ENCODE measurements at regions not wholly inside any gene's neighbourhood (a gene's known extent, or its start where the extent isn't known, plus 50 kb on each side); places are given as distances from the start of the nearest gene placed in this dataset.
A peak's percentile ranks its signal among the peaks of the same experiment; 100 is the strongest.

DNA sequence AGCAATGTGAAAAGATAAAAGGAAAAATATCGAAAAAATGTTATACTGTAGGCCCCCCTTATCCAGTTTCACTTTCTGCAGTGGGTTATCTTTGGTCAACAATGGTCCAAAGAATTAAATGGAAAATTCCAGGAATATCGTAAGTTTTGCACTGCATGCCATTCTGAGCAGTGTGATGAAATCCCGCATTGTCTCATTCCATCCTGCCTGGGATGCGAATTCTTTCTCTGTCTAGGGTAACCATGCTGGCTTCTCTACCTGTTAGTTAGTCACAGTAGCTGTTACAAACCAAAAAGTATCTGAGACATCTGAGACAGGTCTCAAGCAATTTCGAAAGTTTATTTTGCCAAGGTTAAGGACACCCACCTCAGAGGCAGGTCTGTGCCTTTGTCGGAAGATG lies 170.3 kb downstream of the COX18 start:
- Histone ChIP-seq H3K4me3 (no peak overlapping the region), H3K27ac (replicated peaks in 1 of 4) (no peak overlapping the region), H3K27me3 (no peaks in the 10 kb centered on the region), H3K9me3 (peaks cover 0 to 4% (median 0%) of the 10 kb centered on the region in 4 donors), H3K36me3 (no peaks in the 10 kb centered on the region), H3K4me1 (peaks cover 0 to 6% (median 3%) of the 10 kb centered on the region in 4 donors)
- TF ChIP-seq EP300 (IDR thresholded peaks at IDR 0.05), result no peak
- no peak for TF ChIP-seq POLR2A (IDR thresholded peaks at IDR 0.05; ENCODE audit: low read depth)
- TF ChIP-seq, protein P1, sequence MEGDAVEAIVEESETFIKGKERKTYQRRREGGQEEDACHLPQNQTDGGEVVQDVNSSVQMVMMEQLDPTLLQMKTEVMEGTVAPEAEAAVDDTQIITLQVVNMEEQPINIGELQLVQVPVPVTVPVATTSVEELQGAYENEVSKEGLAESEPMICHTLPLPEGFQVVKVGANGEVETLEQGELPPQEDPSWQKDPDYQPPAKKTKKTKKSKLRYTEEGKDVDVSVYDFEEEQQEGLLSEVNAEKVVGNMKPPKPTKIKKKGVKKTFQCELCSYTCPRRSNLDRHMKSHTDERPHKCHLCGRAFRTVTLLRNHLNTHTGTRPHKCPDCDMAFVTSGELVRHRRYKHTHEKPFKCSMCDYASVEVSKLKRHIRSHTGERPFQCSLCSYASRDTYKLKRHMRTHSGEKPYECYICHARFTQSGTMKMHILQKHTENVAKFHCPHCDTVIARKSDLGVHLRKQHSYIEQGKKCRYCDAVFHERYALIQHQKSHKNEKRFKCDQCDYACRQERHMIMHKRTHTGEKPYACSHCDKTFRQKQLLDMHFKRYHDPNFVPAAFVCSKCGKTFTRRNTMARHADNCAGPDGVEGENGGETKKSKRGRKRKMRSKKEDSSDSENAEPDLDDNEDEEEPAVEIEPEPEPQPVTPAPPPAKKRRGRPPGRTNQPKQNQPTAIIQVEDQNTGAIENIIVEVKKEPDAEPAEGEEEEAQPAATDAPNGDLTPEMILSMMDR (IDR thresholded peaks at IDR 0.05), result no peak
- TF ChIP-seq POLR2AphosphoS5 (IDR thresholded peaks at IDR 0.05), result no peak
- 87% methylated on average over 6 of the region's 6 CpGs for WGBS
- no peak for DNase-seq (ENCODE audit: extremely low spot score)
- intact Hi-C loops (cut with DNase I), result no loop called here

DNA sequence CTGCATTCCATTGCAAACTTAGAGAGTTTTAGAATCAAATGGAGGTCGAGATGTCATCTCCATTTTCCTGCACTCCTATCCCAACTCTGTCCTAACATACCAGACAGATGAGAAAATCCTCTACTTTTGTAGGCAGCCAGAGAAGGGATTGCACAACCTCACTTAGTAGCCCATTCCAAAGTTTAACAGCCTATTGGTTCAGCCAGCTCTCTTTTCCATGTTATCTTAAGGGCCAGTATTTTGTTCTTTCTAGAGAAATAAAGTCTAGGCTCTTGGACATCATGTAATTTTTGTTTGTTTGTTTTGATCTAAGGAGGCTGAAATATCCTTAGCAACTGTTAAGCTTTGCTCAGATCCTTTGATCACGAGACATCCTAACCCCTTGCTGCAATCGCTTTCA lies 173.0 kb downstream of the COX18 start:
- H3K9me3 ChIP-seq, result no peaks in the 10 kb centered on the region
- WGBS, result 67% methylated on average over 3 of the region's 3 CpGs
- H3K27me3 ChIP-seq, result no peaks in the 10 kb centered on the region
- TF ChIP-seq POLR2AphosphoS5 (IDR thresholded peaks at IDR 0.05) (peak in 1 of 2 donors; percentile 26), EP300 (IDR thresholded peaks at IDR 0.05) (no peak)
- no peaks in the 10 kb centered on the region for H3K36me3 ChIP-seq
- intact Hi-C loops (cut with DNase I), result no loop called here
- H3K4me1 ChIP-seq, result peaks cover 0 to 25% (median 16%) of the 10 kb centered on the region in 4 donors
- no peak for DNase-seq (ENCODE audit: extremely low spot score)
- H3K4me3 ChIP-seq, result no peak overlapping the region
- H3K27ac ChIP-seq (replicated peaks in 1 of 4), result no peak overlapping the region

DNA sequence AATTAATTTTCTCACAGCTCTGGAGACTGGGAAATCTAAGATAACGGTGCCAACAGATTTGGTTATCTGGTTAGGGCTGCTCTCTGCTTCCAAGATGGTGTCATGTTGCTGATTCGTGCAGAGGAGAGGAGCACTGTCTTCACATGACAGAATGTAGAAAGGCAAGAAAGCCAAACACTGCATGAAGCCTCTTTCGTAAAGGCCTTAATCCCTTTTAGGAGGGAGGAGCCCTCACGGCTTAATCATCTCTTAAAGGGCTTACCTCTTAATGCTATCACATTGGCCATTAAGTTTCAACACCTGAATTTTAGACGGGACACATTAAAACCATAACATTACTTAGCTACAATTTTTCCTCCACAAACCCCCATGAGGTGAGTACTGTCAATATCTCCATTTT lies 174.1 kb downstream of the COX18 start:
- peak overlapping the region in 1 of 4 donors; percentile 13 for H3K27ac ChIP-seq (replicated peaks in 1 of 4)
- intact Hi-C loops (cut with DNase I), result no loop called here
- 66% methylated on average over 5 of the region's 5 CpGs for WGBS
- H3K36me3 ChIP-seq, result no peaks in the 10 kb centered on the region
- H3K4me1 ChIP-seq, result peaks cover 0 to 25% (median 16%) of the 10 kb centered on the region in 4 donors
- no peak for DNase-seq (ENCODE audit: extremely low spot score)
- no peak overlapping the region for H3K4me3 ChIP-seq
- H3K27me3 ChIP-seq, result no peaks in the 10 kb centered on the region
- TF ChIP-seq EP300 (IDR thresholded peaks at IDR 0.05) (no peak), POLR2AphosphoS5 (IDR thresholded peaks at IDR 0.05) (no peak), POLR2A (IDR thresholded peaks at IDR 0.05; ENCODE audit: low read depth) (no peak)
- TF ChIP-seq, protein P1 (IDR thresholded peaks at IDR 0.05), result no peak
- H3K9me3 ChIP-seq, result no peaks in the 10 kb centered on the region

DNA sequence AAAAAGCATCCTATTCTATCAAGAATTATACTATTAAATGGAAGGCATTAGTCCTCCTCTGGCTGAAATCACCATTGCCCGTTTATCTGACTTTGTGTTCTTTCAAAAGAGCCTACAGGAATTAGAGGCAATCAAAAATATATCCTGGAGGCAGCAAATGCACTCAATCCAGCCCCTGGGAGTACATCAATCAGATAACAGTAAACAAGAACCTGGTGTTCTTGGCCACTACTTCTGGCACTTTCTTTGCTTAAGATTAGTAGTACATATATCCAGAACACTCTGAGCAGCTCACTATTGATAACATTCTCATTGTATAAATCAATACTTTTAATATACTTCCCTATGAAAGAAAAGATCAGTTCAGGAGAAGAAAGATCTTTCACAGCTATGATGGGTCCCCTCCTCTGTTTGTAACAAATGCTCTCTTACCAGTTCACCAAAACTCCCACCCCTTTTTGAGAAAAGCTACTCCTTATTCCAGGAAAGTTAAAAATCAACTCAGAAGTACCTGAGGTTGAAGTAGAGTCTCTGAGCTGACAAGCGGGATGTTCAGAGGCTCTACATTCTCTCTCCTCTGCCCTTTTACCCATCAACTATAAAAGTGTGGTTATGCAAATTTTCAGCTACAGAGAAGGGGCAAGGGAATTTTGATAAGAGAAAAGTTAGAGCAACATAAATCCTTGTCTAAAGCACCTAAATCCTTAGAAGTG lies 176.0 kb downstream of the COX18 start:
- Histone ChIP-seq H3K9me3 (no peaks in the 10 kb centered on the region), H3K4me3 (no peak overlapping the region), H3K36me3 (no peaks in the 10 kb centered on the region), H3K27me3 (no peaks in the 10 kb centered on the region), H3K27ac (replicated peaks in 1 of 4) (peak overlapping the region in 1 of 4 donors; percentile 23), H3K4me1 (peaks cover 0 to 25% (median 16%) of the 10 kb centered on the region in 4 donors)
- DNase-seq (ENCODE audit: extremely low spot score), result no peak
- intact Hi-C loops (cut with DNase I), result no loop called here
- WGBS, result 59% methylated on average over 2 of the region's 2 CpGs
- TF ChIP-seq EP300 (IDR thresholded peaks at IDR 0.05), result no peak

DNA sequence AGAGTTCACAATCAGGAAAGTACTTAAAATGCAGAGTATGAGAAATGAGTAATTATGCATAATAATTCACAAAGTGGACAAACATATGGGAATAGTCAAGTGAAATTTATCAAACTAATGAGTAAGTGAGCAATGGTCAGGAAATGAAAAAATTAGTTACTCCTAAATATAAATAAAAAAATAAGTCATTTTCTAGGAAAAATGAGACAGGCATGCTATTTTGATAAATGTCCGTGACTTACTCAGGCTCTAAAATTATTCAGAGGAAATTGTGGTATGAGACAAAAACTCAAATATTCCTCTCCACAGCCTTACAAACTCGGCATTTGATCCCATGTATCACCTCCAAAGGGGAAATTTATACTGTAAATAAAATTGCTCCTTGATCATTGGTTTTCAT lies 181.2 kb downstream of the COX18 start:
- H3K9me3 ChIP-seq, result peaks cover 0 to 8% (median 0%) of the 10 kb centered on the region in 4 donors
- no peaks in the 10 kb centered on the region for H3K36me3 ChIP-seq
- H3K27me3 ChIP-seq, result no peaks in the 10 kb centered on the region
- WGBS, result 75% methylated on average over 2 of the region's 2 CpGs
- peaks cover 0 to 14% (median 9%) of the 10 kb centered on the region in 4 donors for H3K4me1 ChIP-seq
- DNase-seq (ENCODE audit: extremely low spot score), result no peak
- H3K4me3 ChIP-seq, result no peak overlapping the region
- H3K27ac ChIP-seq (replicated peaks in 1 of 4), result no peak overlapping the region
- intact Hi-C loops (cut with DNase I), result no loop called here
- TF ChIP-seq, protein P1 (IDR thresholded peaks at IDR 0.05), result no peak
- TF ChIP-seq POLR2AphosphoS5 (IDR thresholded peaks at IDR 0.05) (no peak), POLR2A (IDR thresholded peaks at IDR 0.05; ENCODE audit: low read depth) (no peak), EP300 (IDR thresholded peaks at IDR 0.05) (no peak)

Data from esophagus muscularis mucosa (tissue), 4 donors.